ENCODE measurements at regions not wholly inside any gene's neighbourhood (a gene's known extent, or its start where the extent isn't known, plus 50 kb on each side); places are given as distances from the start of the nearest gene placed in this dataset.

DNA sequence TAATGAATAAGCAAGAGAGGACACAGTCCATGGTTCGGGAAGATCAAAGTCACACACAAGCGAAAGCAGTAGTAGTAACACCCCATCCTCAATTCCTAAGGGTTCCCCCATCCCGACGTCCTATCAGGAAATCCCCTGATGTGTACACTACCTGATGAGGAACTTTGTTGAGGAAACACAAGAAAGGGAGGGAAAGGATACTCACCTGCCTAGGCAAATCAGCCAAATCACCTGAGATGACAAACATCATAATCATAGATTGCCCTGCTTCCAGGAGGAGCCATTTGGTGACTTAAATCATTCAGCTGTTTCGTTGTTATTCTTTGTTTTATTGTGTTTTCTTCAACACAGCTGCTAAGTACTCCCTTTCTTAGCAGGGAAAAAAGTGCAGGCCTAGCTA lies 55.5 kb upstream of the SPOPL start:
- DNase-seq = no peak

DNA sequence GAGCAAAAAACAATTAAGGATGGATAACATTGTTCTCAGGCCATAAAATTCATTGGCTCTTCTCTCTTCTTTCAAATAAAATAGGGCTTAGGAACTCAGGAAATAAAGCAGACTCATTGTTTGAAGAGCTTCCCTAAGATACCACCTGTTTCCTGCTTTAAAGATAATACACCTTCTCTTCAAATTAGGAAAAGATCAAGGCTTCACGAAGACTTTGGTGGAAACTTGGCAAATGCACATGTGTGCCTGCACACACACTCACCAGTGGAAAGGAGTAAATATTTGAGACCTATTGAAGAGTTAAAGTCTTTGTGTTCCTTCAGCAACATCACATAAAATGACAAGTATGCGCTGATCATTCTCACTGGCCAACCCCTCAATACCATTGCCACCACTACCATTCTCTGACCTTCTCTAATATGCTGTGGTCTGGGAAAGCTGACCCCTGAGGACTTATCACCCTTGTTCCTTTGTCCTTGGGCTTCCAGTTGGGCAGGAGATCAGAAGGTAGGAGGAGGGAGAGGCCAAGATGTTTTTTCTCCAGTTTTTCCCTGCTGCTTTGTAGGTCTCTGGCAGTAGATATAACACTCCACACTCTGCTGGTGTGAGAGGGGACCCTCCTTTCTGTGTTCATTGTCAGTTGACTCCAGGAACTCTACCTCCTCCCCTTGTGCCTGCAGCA lies 53.5 kb upstream of the SPOPL start:
- DNase-seq = no peak

Data from C1 segment of cervical spinal cord (tissue), 14 donors.